Activated CD4-positive, alpha-beta memory T cell treated with anti-CD3 and anti-CD28 coated beads, Interleukin-2, amount 10 ng/mL, durations not matched to agents 7 days and 5 days (primary cell): ENCODE measurements at regions not wholly inside any gene's neighbourhood (a gene's known extent, or its start where the extent isn't known, plus 50 kb on each side); places are given as distances from the start of the nearest gene placed in this dataset.

Source experiments
- CTCF ChIA-PET: fragments of 350-600 bp; sonication (Branson Sonifier 250); formaldehyde crosslinking; loops from one replicate; lab custom pipeline; 2021; ENCODE audit warnings: antibody characterized with exemption, inconsistent platforms; lab: Charles Lee
- POLR2A ChIA-PET: fragments of 350-600 bp; sonication (Branson Sonifier 250); formaldehyde crosslinking; loops from one replicate; lab custom pipeline; 2021; ENCODE audit warnings: antibody characterized with exemption; lab: Charles Lee
- DNase-seq: peaks from one replicate; pipeline ENCODE4 v3.0.0-alpha.2; 2020
- H3K27ac Mint-ChIP-seq: one replicate; pipeline ENCODE4 v1.8.0; 2021; ENCODE audit warnings: mild to moderate bottlenecking, mixed read lengths
- H3K27me3 Mint-ChIP-seq: one replicate; pipeline ENCODE4 v1.8.0; 2021; ENCODE audit warnings: mixed read lengths
- H3K36me3 Mint-ChIP-seq: one replicate; pipeline ENCODE4 v1.8.0; 2021; ENCODE audit warnings: low read depth, mixed read lengths
- H3K4me1 Mint-ChIP-seq: one replicate; pipeline ENCODE4 v1.8.0; 2021; ENCODE audit warnings: mixed read lengths
- H3K4me3 Mint-ChIP-seq: one replicate; pipeline ENCODE4 v1.8.0; 2021; ENCODE audit warnings: mild to moderate bottlenecking, mixed read lengths
- H3K9me3 Mint-ChIP-seq: one replicate; pipeline ENCODE4 v1.8.0; 2021; ENCODE audit warnings: mixed read lengths

GRCh38 chr15:61657461-61657860 lies 402.8 kb downstream of the VPS13C start:
- ChIA-PET CTCF (interaction anchor here (1.3 kb wide), 1 partner anchor 177 kb away, joined by 3 read pairs; no protein-coding TSS in a partner anchor), POLR2A (no interaction called here)
- Mint-ChIP-seq H3K4me1 (no peaks in the 10 kb centered on the region), H3K9me3 (no peaks in the 10 kb centered on the region), H3K36me3 (no peaks in the 10 kb centered on the region), H3K27ac (no peak overlapping the region), H3K4me3 (no peak overlapping the region), H3K27me3 (peaks cover 5% of the 10 kb centered on the region)
- DNase-seq = no peak

- CTCF ChIA-PET = interaction anchor here (1.3 kb wide), 1 partner anchor 178 kb away, joined by 3 read pairs; no protein-coding TSS in a partner anchor
- Mint-ChIP-seq H3K27ac (no peak overlapping the region), H3K4me3 (no peak overlapping the region), H3K36me3 (no peaks in the 10 kb centered on the region), H3K27me3 (peaks cover 5% of the 10 kb centered on the region), H3K4me1 (no peaks in the 10 kb centered on the region), H3K9me3 (no peaks in the 10 kb centered on the region)
- no peak for DNase-seq
- POLR2A ChIA-PET = no interaction called here
These were observed 403.9 kb downstream of the VPS13C start for GRCh38 chr15:61656391-61656790.

DNA sequence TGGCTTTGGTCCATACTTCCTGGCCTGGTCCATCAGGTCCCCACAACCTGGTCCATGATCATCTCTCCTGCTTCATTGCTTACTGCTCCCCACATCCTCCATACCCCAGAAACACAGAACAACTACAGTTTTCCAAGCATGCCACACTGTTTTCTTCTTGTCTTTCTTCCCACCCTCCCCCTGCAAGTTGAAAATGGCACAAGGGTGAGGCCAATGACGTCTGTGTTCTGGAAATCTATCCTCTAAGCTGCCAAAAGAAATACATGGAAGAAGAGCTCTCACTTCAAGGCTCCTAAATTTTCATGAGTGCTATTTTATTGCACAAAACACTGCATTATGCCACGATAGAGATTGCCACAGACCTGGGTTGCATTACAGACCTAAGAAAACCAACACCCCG lies 404.4 kb downstream of the VPS13C start:
- CTCF ChIA-PET = no interaction called here
- H3K36me3 Mint-ChIP-seq = no peaks in the 10 kb centered on the region

DNA sequence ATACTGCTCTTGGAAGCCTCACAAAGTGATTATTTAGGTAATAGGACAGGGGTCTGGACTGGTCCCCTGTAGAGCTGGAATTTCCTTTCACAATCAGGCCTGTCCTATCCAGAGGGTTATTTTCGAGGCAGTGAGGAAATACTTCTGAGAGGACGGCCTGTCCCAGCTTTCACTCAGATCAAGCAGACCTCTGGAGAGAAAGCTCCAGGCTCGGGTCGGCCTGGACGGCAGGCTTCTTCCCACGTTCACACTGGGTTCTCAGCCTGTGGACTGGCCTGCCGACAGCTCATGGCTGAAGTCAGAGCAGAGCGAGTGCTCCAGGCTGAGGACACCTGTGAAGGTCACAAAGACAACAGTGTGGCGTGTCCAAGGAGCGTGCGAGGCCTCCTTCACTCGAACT lies 405.3 kb downstream of the VPS13C start:
- Mint-ChIP-seq H3K9me3 (no peaks in the 10 kb centered on the region), H3K4me1 (no peaks in the 10 kb centered on the region), H3K27me3 (peaks cover 4% of the 10 kb centered on the region), H3K27ac (no peak overlapping the region), H3K36me3 (no peaks in the 10 kb centered on the region), H3K4me3 (no peak overlapping the region)
- POLR2A ChIA-PET = no interaction called here
- no peak for DNase-seq
- CTCF ChIA-PET = no interaction called here

More for the DNA sequence above, 404.4 kb downstream of the VPS13C start:
- POLR2A ChIA-PET = no interaction called here
- H3K27ac Mint-ChIP-seq = no peak overlapping the region
- no peaks in the 10 kb centered on the region for H3K4me1 Mint-ChIP-seq
- H3K27me3 Mint-ChIP-seq = peaks cover 5% of the 10 kb centered on the region
- no peak for DNase-seq
- no peak overlapping the region for H3K4me3 Mint-ChIP-seq
- H3K9me3 Mint-ChIP-seq = no peaks in the 10 kb centered on the region

GRCh38 chr15:61654002-61654740 lies 406.1 kb downstream of the VPS13C start:
- H3K4me1 Mint-ChIP-seq = no peaks in the 10 kb centered on the region
- POLR2A ChIA-PET = no interaction called here

GRCh38 chr15:61653110-61653509 lies 407.1 kb downstream of the VPS13C start:
- CTCF ChIA-PET = no interaction called here
- DNase-seq = no peak

More at GRCh38 chr15:61654002-61654740, 406.1 kb downstream of the VPS13C start:
- Mint-ChIP-seq H3K36me3 (no peaks in the 10 kb centered on the region), H3K27ac (no peak overlapping the region), H3K9me3 (no peaks in the 10 kb centered on the region), H3K27me3 (peaks cover 4% of the 10 kb centered on the region), H3K4me3 (no peak overlapping the region)
- DNase-seq = no peak
- CTCF ChIA-PET = no interaction called here

DNA sequence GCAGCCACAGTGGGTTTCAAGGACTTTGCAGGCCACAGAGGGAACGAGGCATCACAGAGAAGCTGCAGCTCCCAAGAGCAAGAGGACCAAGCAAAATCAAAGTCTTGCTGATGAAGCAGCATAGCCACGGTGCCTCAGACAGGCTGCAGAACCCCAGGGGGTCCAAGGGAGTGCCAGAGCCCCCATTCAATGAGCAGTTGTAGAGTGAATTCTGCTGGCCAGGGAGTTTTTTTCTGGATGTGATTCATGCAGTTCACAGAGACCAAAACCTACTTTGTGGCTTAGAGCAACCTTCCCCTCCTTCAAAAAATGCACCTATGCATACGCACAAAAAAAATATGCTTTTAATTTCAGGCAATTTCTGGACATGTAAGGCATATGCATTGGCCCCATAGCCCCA lies 409.0 kb downstream of the VPS13C start:
- CTCF ChIA-PET = interaction anchor here (0.7 kb wide), 1 partner anchor 11 kb away, joined by 4 read pairs; no protein-coding TSS in a partner anchor
- Mint-ChIP-seq H3K4me1 (no peaks in the 10 kb centered on the region), H3K4me3 (no peak overlapping the region), H3K27me3 (peaks cover 6% of the 10 kb centered on the region), H3K9me3 (no peaks in the 10 kb centered on the region), H3K27ac (no peak overlapping the region), H3K36me3 (no peaks in the 10 kb centered on the region)
- DNase-seq = no peak
- POLR2A ChIA-PET = no interaction called here

More at GRCh38 chr15:61653110-61653509, 407.1 kb downstream of the VPS13C start:
- Mint-ChIP-seq H3K36me3 (no peaks in the 10 kb centered on the region), H3K9me3 (no peaks in the 10 kb centered on the region), H3K4me3 (no peak overlapping the region), H3K4me1 (no peaks in the 10 kb centered on the region), H3K27me3 (peaks cover 2% of the 10 kb centered on the region), H3K27ac (no peak overlapping the region)
- POLR2A ChIA-PET = no interaction called here

DNA sequence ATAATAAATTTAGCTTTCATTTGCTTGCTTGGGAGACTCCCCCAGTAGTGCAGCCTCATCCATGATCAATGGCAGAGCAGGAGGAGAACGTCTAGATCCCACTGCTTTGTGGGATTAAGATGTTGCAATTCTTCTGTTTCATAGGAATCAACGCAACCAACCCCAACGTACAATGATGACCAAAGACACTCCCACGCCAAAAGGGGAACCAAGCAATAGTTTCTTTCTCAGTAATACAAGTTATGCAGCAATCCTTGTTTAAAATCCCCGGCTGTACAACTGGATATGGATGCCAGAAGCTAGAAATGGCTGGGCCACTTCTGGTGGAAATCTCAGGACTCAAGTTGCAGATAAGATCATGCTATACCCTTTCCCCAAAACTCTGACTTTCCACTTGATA lies 411.2 kb downstream of the VPS13C start:
- DNase-seq = no peak
- Mint-ChIP-seq H3K27ac (no peak overlapping the region), H3K4me3 (no peak overlapping the region), H3K27me3 (peaks cover 8% of the 10 kb centered on the region), H3K36me3 (no peaks in the 10 kb centered on the region), H3K4me1 (no peaks in the 10 kb centered on the region), H3K9me3 (no peaks in the 10 kb centered on the region)
- POLR2A ChIA-PET = no interaction called here
- CTCF ChIA-PET = no interaction called here

GRCh38 chr15:61644550-61644949 lies 415.4 kb upstream of the RORA start:
- DNase-seq = no peak
- POLR2A ChIA-PET = no interaction called here
- H3K27ac Mint-ChIP-seq = no peak overlapping the region
- peaks cover 11% of the 10 kb centered on the region for H3K27me3 Mint-ChIP-seq
- no peaks in the 10 kb centered on the region for H3K9me3 Mint-ChIP-seq
- CTCF ChIA-PET = no interaction called here
- no peak overlapping the region for H3K4me3 Mint-ChIP-seq
- no peaks in the 10 kb centered on the region for H3K4me1 Mint-ChIP-seq
- no peaks in the 10 kb centered on the region for H3K36me3 Mint-ChIP-seq

DNA sequence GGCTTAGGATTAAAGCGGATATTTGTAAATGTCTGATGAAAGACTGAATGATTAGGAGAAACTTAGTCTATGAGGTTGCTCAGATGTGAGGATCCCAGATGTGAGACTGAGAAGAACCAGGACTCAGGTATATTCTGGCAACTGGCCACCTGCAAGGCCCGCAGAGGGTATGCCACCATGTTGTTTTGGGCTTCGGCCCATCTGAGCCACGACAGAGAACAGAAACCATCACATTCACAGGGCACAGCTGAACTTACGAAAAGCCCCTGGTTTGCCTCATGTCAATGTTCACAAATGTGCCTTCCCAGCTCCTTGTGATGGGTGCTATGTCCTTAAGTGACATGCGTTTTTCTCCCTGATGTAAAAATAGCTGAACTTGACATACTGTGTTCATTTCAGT lies 412.5 kb upstream of the RORA start:
- Mint-ChIP-seq H3K4me1 (no peaks in the 10 kb centered on the region), H3K27me3 (peaks cover 11% of the 10 kb centered on the region), H3K27ac (no peak overlapping the region), H3K9me3 (no peaks in the 10 kb centered on the region), H3K36me3 (no peaks in the 10 kb centered on the region), H3K4me3 (no peak overlapping the region)
- CTCF ChIA-PET = no interaction called here
- POLR2A ChIA-PET = no interaction called here
- DNase-seq = no peak

- no peak overlapping the region for H3K27ac Mint-ChIP-seq
- DNase-seq = no peak
- H3K4me1 Mint-ChIP-seq = no peaks in the 10 kb centered on the region
- CTCF ChIA-PET = no interaction called here
- no peaks in the 10 kb centered on the region for H3K9me3 Mint-ChIP-seq
- POLR2A ChIA-PET = no interaction called here
- H3K36me3 Mint-ChIP-seq = no peaks in the 10 kb centered on the region
- peaks cover 15% of the 10 kb centered on the region for H3K27me3 Mint-ChIP-seq
- H3K4me3 Mint-ChIP-seq = no peak overlapping the region
These were observed 411.7 kb upstream of the RORA start for GRCh38 chr15:61640756-61641155.

GRCh38 chr15:61639491-61639890 lies 410.4 kb upstream of the RORA start:
- DNase-seq = no peak
- H3K27me3 Mint-ChIP-seq = peaks cover 13% of the 10 kb centered on the region
- no peak overlapping the region for H3K4me3 Mint-ChIP-seq
- no peaks in the 10 kb centered on the region for H3K4me1 Mint-ChIP-seq
- CTCF ChIA-PET = no interaction called here
- H3K27ac Mint-ChIP-seq = no peak overlapping the region
- H3K9me3 Mint-ChIP-seq = no peaks in the 10 kb centered on the region
- POLR2A ChIA-PET = no interaction called here
- no peaks in the 10 kb centered on the region for H3K36me3 Mint-ChIP-seq

GRCh38 chr15:61634837-61635236 lies 405.7 kb upstream of the RORA start:
- H3K4me3 Mint-ChIP-seq = no peak overlapping the region
- CTCF ChIA-PET = interaction anchor here (1.2 kb wide), 1 partner anchor 11 kb away, joined by 3 read pairs; no protein-coding TSS in a partner anchor

DNA sequence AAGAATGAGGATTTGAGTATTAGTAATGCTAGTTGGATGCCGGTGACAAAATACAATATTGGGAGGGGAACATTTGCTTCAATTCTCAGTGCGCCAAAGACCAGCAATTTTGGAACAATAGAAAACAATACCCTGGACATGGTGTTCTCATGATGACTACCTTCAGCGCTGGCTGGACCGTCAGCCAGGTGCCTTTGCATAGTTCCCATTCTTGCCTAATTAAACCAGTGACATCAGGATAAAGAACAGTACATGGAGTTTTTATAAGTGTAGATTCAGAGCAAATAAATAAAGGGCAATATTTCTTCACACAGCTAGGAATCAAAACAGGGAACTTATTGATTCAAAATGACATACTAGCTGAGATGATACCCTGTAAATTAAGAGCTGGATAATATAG lies 404.8 kb upstream of the RORA start:
- peaks cover 16% of the 10 kb centered on the region for H3K27me3 Mint-ChIP-seq
- no peak for DNase-seq
- H3K9me3 Mint-ChIP-seq = no peaks in the 10 kb centered on the region
- H3K36me3 Mint-ChIP-seq = no peaks in the 10 kb centered on the region
- H3K4me3 Mint-ChIP-seq = no peak overlapping the region
- no peaks in the 10 kb centered on the region for H3K4me1 Mint-ChIP-seq
- ChIA-PET CTCF (interaction anchor here (0.8 to 1.2 kb wide), 2 partner anchors 11 to 13 kb away, joined by 3 read pairs; no protein-coding TSS in a partner anchor), POLR2A (no interaction called here)
- no peak overlapping the region for H3K27ac Mint-ChIP-seq

More at GRCh38 chr15:61634837-61635236, 405.7 kb upstream of the RORA start:
- no peak for DNase-seq
- no peak overlapping the region for H3K27ac Mint-ChIP-seq
- no peaks in the 10 kb centered on the region for H3K36me3 Mint-ChIP-seq
- H3K9me3 Mint-ChIP-seq = no peaks in the 10 kb centered on the region
- POLR2A ChIA-PET = no interaction called here
- H3K4me1 Mint-ChIP-seq = no peaks in the 10 kb centered on the region
- H3K27me3 Mint-ChIP-seq = peaks cover 18% of the 10 kb centered on the region
